ENCODE measurements at regions not wholly inside any gene's neighbourhood (a gene's known extent, or its start where the extent isn't known, plus 50 kb on each side); places are given as distances from the start of the nearest gene placed in this dataset.
"Not testable (repeated sequence)": the region's sequence is repeated elsewhere in the genome, so short reads cannot be mapped to it uniquely, and the experiment has no call there.

DNA sequence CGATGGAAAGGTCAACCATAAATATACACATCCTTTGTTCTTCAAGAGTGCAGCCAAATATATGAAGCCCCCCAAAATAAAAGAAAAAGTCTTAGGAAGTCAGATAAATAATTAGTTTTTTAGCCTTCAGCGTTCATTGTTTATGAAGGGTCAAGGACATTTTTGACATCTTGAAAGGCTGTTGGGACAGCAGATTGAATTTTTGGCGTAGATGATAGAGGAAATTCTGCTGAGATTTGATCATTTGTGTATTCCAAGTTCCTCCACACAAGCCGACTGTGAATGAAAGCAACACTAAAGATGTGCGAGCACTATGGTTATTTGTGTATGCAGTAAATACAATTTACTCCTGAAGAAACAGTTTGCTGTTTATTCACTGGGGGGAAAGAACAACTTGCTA is 177.8 kb upstream of the PARD3B start:
- no peak for DNase-seq (ENCODE audit: low spot score)
- Mint-ChIP-seq H3K27ac (no peak overlapping the region), H3K36me3 (ENCODE audit: low read depth) (no peaks in the 10 kb centered on the region), H3K4me1 (ENCODE audit: low read depth) (no peaks in the 10 kb centered on the region), H3K9me3 (no peaks in the 10 kb centered on the region), H3K4me3 (no peak overlapping the region), H3K27me3 (ENCODE audit: low read depth) (peaks cover 7% of the 10 kb centered on the region)

DNA sequence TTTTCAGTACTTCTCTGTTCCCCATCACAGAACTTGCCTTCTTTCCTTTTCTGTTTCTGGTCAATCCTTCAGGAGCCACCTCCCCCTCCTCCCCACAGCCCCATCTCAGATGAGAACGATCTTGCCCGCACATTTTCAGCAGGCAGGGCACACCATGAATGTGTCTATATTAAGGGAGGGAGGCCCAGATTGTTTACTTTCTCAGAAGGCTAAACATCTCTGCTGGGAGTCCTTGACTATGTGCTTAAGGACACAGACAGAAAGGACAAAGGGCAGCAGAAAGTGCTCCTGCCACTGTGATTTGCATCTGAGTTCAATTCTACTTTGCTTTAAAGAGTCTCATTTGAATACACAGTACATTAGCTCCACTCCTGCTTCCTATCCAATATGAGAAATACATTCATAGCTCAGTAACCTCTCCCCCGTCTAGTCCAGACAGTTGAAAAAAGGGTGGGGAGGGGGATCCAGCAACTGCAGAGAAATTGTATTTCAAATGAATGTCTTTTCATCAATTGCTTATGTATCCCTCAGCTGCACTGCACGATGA is 175.0 kb upstream of the PARD3B start:
- H3K4me1 Mint-ChIP-seq (ENCODE audit: low read depth), result no peaks in the 10 kb centered on the region
- H3K27me3 Mint-ChIP-seq (ENCODE audit: low read depth), result peaks cover 7% of the 10 kb centered on the region
- no peak for DNase-seq (ENCODE audit: low spot score)
- no peaks in the 10 kb centered on the region for H3K9me3 Mint-ChIP-seq
- H3K27ac Mint-ChIP-seq, result no peak overlapping the region
- no peak overlapping the region for H3K4me3 Mint-ChIP-seq
- H3K36me3 Mint-ChIP-seq (ENCODE audit: low read depth), result no peaks in the 10 kb centered on the region

DNA sequence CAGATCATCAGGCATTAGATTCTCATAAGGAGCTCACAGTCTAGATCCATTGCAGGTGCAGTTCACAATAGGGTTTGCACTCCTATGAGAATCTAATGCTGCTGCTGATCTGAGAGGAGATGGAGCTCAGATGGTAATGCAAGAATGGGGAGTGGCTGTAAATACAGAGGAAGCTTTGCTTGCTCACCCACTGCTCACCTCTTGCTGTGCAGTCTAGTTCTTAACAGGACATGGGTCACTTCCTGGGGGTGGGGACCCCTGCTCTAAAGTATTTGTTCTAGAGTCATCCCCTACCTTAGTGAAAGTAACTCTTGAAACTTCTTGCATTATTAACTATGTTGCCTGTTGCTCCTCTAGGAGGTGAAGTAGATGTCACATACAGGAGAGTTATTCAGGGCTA is 171.3 kb upstream of the PARD3B start:
- Mint-ChIP-seq H3K4me3 (no peak overlapping the region), H3K36me3 (ENCODE audit: low read depth) (no peaks in the 10 kb centered on the region), H3K27me3 (ENCODE audit: low read depth) (peaks cover 7% of the 10 kb centered on the region), H3K9me3 (no peaks in the 10 kb centered on the region), H3K4me1 (ENCODE audit: low read depth) (no peaks in the 10 kb centered on the region), H3K27ac (no peak overlapping the region)
- no peak for DNase-seq (ENCODE audit: low spot score)

DNA sequence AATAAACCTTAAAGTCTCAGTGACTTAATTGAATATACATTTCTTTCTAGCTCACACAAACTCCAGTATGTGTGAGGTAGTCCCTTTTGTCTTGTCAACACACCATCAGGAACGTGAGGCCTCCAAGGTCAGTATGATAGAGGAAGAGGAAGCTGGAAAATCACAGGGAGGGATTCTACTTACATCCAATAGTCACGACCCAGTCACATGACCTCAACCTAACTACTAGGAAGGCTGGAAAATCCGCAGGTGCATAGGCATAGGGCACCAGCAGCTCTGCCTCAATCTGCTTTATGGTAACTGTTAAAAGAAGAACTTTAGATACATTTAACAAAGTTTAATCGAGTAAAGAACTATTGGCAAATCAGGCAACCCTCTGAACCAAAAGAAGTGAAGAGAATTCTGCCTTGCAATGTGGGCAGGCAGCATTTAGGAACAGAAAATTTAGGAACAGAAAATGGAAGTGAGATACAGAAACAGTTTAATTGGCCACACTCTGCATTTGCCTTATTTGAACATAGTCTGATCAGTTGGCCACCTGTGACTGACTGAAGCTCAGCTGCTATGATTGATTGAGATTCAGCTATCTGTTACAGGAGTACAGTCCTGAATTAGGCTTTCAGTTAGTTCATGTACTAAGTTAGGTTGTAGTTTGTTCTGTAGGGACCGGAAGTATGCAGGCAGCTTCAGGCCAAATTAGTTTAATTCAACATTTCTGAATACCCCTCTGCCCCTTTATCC is 165.0 kb upstream of the PARD3B start:
- Mint-ChIP-seq H3K9me3 (no peaks in the 10 kb centered on the region), H3K36me3 (ENCODE audit: low read depth) (no peaks in the 10 kb centered on the region), H3K27me3 (ENCODE audit: low read depth) (peaks cover 3% of the 10 kb centered on the region), H3K27ac (no peak overlapping the region), H3K4me1 (ENCODE audit: low read depth) (no peaks in the 10 kb centered on the region), H3K4me3 (no peak overlapping the region)
- DNase-seq (ENCODE audit: low spot score), result no peak

DNA sequence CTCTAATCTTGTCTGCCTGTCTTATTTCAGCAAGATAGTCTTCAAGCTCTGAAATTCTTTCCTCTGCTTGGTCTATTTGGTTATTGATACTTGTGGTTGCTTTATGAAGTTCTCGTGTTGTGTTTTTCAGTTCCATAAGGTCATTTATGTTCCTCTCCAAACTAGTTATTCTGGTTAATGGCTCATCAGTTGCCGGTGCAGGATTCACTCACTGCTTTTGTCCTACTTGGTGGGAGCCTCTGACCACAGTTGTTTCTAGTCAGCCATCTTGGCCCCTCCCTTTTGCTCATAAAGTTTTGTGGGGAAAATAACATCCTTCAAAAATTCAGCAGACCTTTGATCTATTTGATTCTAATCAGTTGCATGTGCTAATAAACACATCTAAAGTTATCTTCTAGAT is 158.6 kb upstream of the PARD3B start:
- Mint-ChIP-seq H3K4me3 (no peak overlapping the region), H3K9me3 (no peaks in the 10 kb centered on the region), H3K27ac (no peak overlapping the region), H3K27me3 (ENCODE audit: low read depth) (peaks cover 12% of the 10 kb centered on the region), H3K4me1 (ENCODE audit: low read depth) (no peaks in the 10 kb centered on the region), H3K36me3 (ENCODE audit: low read depth) (no peaks in the 10 kb centered on the region)
- no peak for DNase-seq (ENCODE audit: low spot score)

DNA sequence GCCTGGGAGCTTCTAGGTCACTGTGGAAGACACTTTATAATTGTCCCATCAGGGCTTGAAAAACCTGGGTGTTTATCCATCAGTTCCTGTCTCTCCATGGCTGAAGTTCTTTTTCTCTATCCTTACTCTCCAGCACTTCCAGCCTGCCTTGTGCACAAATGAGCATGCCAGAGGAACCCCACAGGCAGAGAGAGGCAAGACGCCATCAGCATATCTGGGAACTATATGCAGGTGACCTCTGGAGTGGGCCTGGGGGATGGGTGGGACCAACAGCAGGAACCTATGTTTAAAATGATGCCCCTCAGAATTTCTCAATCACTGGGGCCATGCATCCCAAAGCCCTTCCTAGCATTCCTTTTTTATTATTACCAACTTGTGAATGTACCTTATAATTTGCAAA is 156.2 kb upstream of the PARD3B start:
- Mint-ChIP-seq H3K36me3 (ENCODE audit: low read depth) (no peaks in the 10 kb centered on the region), H3K27me3 (ENCODE audit: low read depth) (peaks cover 13% of the 10 kb centered on the region), H3K4me3 (no peak overlapping the region), H3K27ac (no peak overlapping the region), H3K4me1 (ENCODE audit: low read depth) (no peaks in the 10 kb centered on the region), H3K9me3 (no peaks in the 10 kb centered on the region)
- no peak for DNase-seq (ENCODE audit: low spot score)

DNA sequence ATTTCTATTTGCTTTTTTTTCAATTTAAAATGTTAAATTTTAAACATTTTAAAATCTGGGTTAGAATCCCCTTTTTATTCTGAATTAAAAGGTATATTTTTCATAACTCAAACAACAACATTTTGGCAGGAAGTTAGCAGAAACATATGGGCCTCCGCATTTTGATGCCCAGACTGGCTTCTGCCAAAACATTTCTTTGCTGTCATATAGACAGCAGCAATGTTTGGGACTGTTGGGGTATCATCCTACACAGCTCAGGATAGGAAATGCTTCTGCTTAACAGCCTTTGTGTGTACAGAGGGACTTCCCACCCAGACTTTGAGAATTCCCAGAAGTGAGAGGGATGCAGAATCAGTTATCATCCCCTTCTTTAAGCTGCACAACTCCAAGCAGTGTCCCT is 155.4 kb upstream of the PARD3B start:
- Mint-ChIP-seq H3K36me3 (ENCODE audit: low read depth) (no peaks in the 10 kb centered on the region), H3K4me3 (no peak overlapping the region), H3K27me3 (ENCODE audit: low read depth) (peaks cover 13% of the 10 kb centered on the region), H3K9me3 (no peaks in the 10 kb centered on the region), H3K4me1 (ENCODE audit: low read depth) (no peaks in the 10 kb centered on the region), H3K27ac (no peak overlapping the region)
- DNase-seq (ENCODE audit: low spot score), result no peak

DNA sequence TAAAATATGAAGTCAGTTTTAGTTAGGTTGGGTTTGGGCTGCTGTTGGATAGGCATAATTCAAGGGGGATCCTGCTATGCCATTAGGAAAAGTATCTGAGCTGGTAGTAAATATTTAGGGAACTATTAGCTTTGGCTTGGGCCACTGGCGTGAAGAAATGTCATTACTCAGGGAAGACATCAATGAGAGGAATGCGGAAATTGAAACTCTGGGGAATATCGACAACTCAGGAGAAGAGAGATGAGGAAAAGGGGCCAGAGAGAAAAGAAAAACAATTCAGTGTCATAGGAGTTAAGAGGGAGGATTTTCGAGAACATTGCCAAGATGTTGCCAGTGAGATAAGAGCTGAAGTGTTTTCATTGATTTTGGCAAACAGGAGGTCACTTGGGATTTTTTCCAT is 149.7 kb upstream of the PARD3B start:
- no peaks in the 10 kb centered on the region for H3K4me1 Mint-ChIP-seq (ENCODE audit: low read depth)
- no peak overlapping the region for H3K4me3 Mint-ChIP-seq
- no peaks in the 10 kb centered on the region for H3K36me3 Mint-ChIP-seq (ENCODE audit: low read depth)
- DNase-seq (ENCODE audit: low spot score), result no peak
- H3K27ac Mint-ChIP-seq, result no peak overlapping the region
- H3K9me3 Mint-ChIP-seq, result no peaks in the 10 kb centered on the region
- H3K27me3 Mint-ChIP-seq (ENCODE audit: low read depth), result peaks cover 7% of the 10 kb centered on the region

DNA sequence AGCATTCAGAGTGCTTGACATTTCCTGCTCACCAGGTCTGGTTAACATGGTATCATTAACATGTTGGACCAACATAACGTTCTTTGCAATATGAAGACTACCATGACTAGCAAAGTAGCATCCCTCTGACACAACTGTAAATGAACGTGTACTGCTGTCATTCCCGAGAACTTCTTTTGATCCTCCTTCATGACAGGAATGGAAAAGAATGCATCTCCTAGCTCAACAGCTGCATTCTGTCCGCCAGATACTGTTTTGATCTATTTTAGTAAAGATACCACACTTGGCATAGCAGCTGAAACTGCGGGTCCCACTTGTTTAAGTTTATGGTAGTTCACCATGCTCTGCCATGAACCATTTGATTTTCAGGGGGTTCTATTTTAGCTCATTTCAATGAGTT is 144.2 kb upstream of the PARD3B start:
- Mint-ChIP-seq H3K4me3 (no peak overlapping the region), H3K36me3 (ENCODE audit: low read depth) (no peaks in the 10 kb centered on the region), H3K9me3 (no peaks in the 10 kb centered on the region), H3K27me3 (ENCODE audit: low read depth) (peaks cover 17% of the 10 kb centered on the region), H3K27ac (no peak overlapping the region), H3K4me1 (ENCODE audit: low read depth) (no peaks in the 10 kb centered on the region)
- DNase-seq (ENCODE audit: low spot score), result no peak

DNA sequence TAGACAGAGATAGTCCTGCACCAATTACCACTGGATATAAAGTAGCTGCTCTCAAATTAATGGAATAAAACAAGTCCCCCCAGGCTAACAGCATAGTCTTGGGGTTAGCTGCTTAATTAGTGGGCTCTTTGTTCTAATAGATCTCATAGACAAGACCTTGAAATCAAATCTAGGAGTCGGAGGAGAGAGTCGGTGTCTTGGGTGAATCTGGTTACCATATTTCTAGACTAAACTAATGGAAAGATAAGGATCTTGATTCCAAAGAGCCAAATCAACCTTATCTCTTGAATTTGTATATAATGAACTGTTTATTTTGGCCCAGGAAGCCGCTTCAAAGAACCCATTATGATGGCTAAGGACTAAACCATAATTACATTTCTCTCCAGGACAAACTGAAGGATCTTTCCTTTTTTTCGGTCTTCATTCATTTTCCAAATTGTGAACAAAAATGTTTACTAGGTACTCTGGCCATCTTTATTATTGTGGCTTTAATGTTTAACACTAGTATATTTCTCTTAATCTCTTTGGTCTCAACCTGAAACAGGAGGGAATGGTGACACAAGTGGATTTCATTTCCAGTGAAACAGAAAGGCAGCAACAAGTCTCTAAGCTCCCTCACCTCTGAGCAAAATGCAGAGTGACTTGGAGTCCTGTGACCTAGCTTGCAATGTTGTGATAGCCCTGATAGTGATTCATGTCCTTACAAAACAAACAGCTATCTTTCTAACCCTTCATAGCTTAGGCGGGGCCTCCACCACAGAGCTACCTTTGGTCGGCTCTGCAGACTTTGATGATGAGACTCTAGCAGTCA is 137.9 kb upstream of the PARD3B start:
- Mint-ChIP-seq H3K9me3 (peaks cover 9% of the 10 kb centered on the region), H3K36me3 (ENCODE audit: low read depth) (no peaks in the 10 kb centered on the region), H3K4me1 (ENCODE audit: low read depth) (no peaks in the 10 kb centered on the region), H3K27me3 (ENCODE audit: low read depth) (peaks cover 10% of the 10 kb centered on the region), H3K4me3 (no peak overlapping the region), H3K27ac (no peak overlapping the region)
- DNase-seq (ENCODE audit: low spot score), result no peak

DNA sequence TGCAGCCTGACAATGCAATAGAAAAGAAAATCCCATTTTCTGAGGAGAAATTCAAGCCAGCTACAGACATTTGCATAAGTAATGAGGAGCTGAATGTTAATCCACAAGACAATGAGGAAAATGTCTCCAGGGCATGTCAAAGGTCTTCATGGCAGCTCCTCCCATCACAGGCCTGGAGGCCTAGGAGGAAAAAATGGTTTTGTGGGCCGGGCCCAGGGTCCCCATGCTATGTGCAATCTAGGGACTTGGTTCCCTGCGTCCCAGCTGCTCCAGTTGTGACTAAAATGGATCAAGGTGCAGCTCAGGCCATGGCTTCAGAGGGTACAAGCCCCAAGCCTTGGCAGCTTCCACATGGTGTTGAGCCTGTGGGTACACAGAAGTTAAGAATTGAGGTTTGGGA is 132.5 kb upstream of the PARD3B start:
- not testable (repeated sequence) for H3K27ac Mint-ChIP-seq; H3K4me1 Mint-ChIP-seq (ENCODE audit: low read depth); H3K27me3 Mint-ChIP-seq (ENCODE audit: low read depth); DNase-seq (ENCODE audit: low spot score); H3K4me3 Mint-ChIP-seq; H3K36me3 Mint-ChIP-seq (ENCODE audit: low read depth)
- H3K9me3 Mint-ChIP-seq, result peaks cover 19% of the 10 kb centered on the region

DNA sequence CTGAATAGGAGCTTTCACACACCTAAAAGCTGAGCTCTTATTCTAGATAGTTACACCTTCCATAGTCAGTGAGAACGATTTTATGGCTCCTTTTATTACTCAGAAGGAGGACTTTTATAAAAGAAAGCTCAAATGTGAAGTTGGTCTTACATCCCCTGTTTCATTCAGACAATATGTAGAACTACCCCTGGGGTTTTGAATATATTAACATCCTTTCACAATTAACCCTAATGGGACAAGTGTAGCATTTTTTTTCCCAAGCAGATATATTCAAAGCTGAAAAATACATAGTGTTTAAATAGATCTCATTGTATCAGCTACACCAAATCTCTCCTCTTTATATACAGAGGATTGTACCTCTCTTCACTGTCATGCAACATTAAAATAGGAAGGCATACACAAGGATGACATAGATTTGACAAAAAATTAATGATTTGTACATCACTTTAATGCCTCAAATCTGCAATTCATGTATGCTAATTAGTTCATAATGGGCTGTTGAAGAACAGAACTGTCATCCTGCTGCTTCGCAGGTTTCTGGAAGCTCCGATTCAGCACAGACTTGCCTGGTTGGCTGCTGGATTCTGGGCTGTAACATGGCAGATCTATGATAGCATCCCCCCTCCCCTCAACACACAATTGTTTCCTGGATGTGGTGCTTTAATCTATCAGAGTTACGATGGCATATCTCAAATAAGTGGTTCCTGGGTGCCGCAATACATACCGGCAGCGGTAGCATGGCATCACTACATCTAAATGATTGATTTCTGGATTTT is 129.7 kb upstream of the PARD3B start:
- no peak for DNase-seq (ENCODE audit: low spot score)
- H3K4me1 Mint-ChIP-seq (ENCODE audit: low read depth), result no peaks in the 10 kb centered on the region
- peaks cover 19% of the 10 kb centered on the region for H3K9me3 Mint-ChIP-seq
- no peak overlapping the region for H3K4me3 Mint-ChIP-seq
- H3K27ac Mint-ChIP-seq, result no peak overlapping the region
- peaks cover 2% of the 10 kb centered on the region for H3K27me3 Mint-ChIP-seq (ENCODE audit: low read depth)
- H3K36me3 Mint-ChIP-seq (ENCODE audit: low read depth), result no peaks in the 10 kb centered on the region

DNA sequence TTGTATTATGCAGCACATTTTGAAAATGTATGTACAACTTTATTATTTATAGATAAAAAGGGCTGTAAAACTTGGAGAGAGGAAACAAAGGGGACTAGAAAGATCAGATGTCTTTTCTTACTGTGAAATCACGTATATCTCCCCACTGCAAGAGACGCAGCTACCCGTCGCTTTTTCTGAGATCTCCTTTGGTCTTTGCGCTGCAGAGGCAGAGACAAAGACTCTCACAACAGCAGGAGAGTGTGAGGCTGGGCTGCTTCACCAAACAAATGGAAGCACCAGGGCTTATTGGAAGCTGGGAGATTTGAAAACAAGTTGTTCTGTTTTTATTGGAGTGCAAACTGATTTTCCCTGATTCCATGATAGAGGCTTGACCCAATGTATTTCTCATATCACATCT is 129.0 kb upstream of the PARD3B start:
- H3K9me3 Mint-ChIP-seq, result peaks cover 19% of the 10 kb centered on the region
- DNase-seq (ENCODE audit: low spot score), result no peak
- H3K4me1 Mint-ChIP-seq (ENCODE audit: low read depth), result no peaks in the 10 kb centered on the region
- no peak overlapping the region for H3K4me3 Mint-ChIP-seq
- no peak overlapping the region for H3K27ac Mint-ChIP-seq
- peaks cover 2% of the 10 kb centered on the region for H3K27me3 Mint-ChIP-seq (ENCODE audit: low read depth)
- H3K36me3 Mint-ChIP-seq (ENCODE audit: low read depth), result no peaks in the 10 kb centered on the region

DNA sequence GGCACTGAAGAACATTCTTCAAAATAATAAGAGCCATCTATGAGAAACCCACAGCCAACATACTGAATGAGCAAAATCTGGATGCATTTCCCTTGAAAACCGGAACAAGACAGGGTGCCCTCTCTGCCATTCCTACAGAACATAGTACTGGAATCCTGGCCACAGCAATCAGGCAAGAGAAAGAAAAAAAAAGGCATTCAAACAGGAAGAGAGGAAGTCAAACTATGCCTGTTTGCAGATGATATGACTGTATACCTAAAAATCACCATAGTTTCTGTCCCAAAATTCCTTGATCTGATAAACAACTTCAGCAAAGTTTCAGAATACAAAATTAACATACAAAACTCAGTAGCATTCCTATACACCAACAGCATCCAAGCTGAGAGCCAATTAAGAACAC is 119.5 kb upstream of the PARD3B start:
- no peak overlapping the region for H3K4me3 Mint-ChIP-seq
- DNase-seq (ENCODE audit: low spot score), result no peak
- no peak overlapping the region for H3K27ac Mint-ChIP-seq
- H3K27me3 Mint-ChIP-seq (ENCODE audit: low read depth), result peaks cover 18% of the 10 kb centered on the region
- no peaks in the 10 kb centered on the region for H3K4me1 Mint-ChIP-seq (ENCODE audit: low read depth)
- no peaks in the 10 kb centered on the region for H3K36me3 Mint-ChIP-seq (ENCODE audit: low read depth)
- no peaks in the 10 kb centered on the region for H3K9me3 Mint-ChIP-seq

All from T-helper 2 cell treated with Interferon-gamma antibody and Interleukin-4, amounts not matched to agents 5 μg/mL and 100 μg/mL, for 36 hours (primary cell).